Endothelial cell of umbilical vein (primary cell): ENCODE measurements at regions not wholly inside any gene's neighbourhood (a gene's known extent, or its start where the extent isn't known, plus 50 kb on each side); places are given as distances from the start of the nearest gene placed in this dataset.

Source experiments
- BruUV-seq: library from RNA; stranded (reverse); fragments of 400-500 nt; replicated peaks from 2 replicates; lab custom pipeline; 2021; lab: Mats Ljungman, UMichigan
- CTCF ChIA-PET: fragments of 300-600, 350-600 bp; sonication (Branson Sonifier 250); formaldehyde crosslinking; loops from one replicate; lab custom pipeline; 2021; ENCODE audit warnings: antibody characterized with exemption, inconsistent platforms; lab: Charles Lee
- POLR2A ChIA-PET: fragments of 300-600, 350-600 bp; sonication (Branson Sonifier 250); formaldehyde crosslinking; loops from one replicate; lab custom pipeline; 2021; ENCODE audit warnings: antibody characterized with exemption, inconsistent platforms; lab: Charles Lee
- DNase-seq: peaks from one replicate; pipeline ENCODE4 v3.0.0-alpha.2; 2011; ENCODE audit warnings: low read depth, low spot score
- FAIRE-seq: peaks from 2 replicates; lab custom pipeline; 2011; peaks lifted over from hg19 to GRCh38; lab: Jason Lieb, UNC
- H2AFZ ChIP-seq: 2 replicates; pipeline ENCODE4 v1.6.0; 2012; ENCODE audit warnings: low read depth, low read length, control low read depth, inconsistent platforms
- H3K27ac ChIP-seq: 2 replicates; pipeline ENCODE4 v1.5.1; 2011; ENCODE audit warnings: low read depth, mild to moderate bottlenecking, control low read depth, low read length, moderate library complexity; ENCODE audit not compliant: insufficient read depth
- H3K27me3 ChIP-seq, 2 experiments: 2 replicates each; pipeline versions ENCODE4 v1.6.0 to v1.6.1; 2011; ENCODE audit warnings: low read length in 2 of 2, mixed read lengths in 1 of 2; ENCODE audit not compliant: control insufficient read depth in 2 of 2, insufficient read depth in 2 of 2
- H3K36me3 ChIP-seq, 2 experiments: 2 replicates in 1 of 2; 3 replicates in 1 of 2; pipeline ENCODE4 v1.5.1; 2011; ENCODE audit warnings: low read length in 2 of 2, mild to moderate bottlenecking in 1 of 2, moderate library complexity in 1 of 2; ENCODE audit not compliant: control insufficient read depth in 2 of 2, insufficient read depth in 2 of 2; ENCODE audit errors: extremely low read depth in 1 of 2
- H3K4me1 ChIP-seq: 3 replicates; pipeline ENCODE4 v1.5.1; 2011; ENCODE audit warnings: mild to moderate bottlenecking, low read length; ENCODE audit not compliant: control insufficient read depth, insufficient read depth; ENCODE audit errors: extremely low read depth
- H3K4me2 ChIP-seq: 2 replicates; pipeline ENCODE4 v1.6.1; 2011; ENCODE audit warnings: low read length, control low read depth, mixed read lengths; ENCODE audit not compliant: insufficient read depth
- H3K4me3 ChIP-seq, 3 experiments: fragments of 200-600 bp in 1 of 3; sonication (generic), shearing (Covaris generic) in 1 of 3; replicated peaks in 1 of 3; 2 replicates each; pipeline ENCODE4 v1.5.1; 2011 to 2016; ENCODE audit warnings: control low read depth in 3 of 3, low read length in 3 of 3, mild to moderate bottlenecking in 2 of 3, inconsistent platforms in 1 of 3, low read depth in 1 of 3, moderate library complexity in 1 of 3; ENCODE audit not compliant: insufficient read depth in 1 of 3
- H3K79me2 ChIP-seq: 2 replicates; pipeline ENCODE4 v1.6.0; 2012; ENCODE audit warnings: low read length, inconsistent platforms; ENCODE audit not compliant: control insufficient read depth, insufficient read depth
- H3K9ac ChIP-seq: replicated peaks from 2 replicates; pipeline ENCODE3; 2011; ENCODE audit warnings: low read length, control low read depth; ENCODE audit not compliant: insufficient read depth; ENCODE audit errors: extremely low read depth
- H3K9me1 ChIP-seq: replicated peaks from 3 replicates; pipeline ENCODE4 v1.6.0; 2011; ENCODE audit warnings: mild to moderate bottlenecking, low read length; ENCODE audit not compliant: control insufficient read depth, insufficient read depth; ENCODE audit errors: extremely low read depth
- H3K9me3 ChIP-seq: replicated peaks from 2 replicates; pipeline ENCODE4 v1.5.1; 2012; ENCODE audit warnings: low read length, inconsistent platforms; ENCODE audit not compliant: control insufficient read depth, insufficient read depth
- H4K20me1 ChIP-seq: replicated peaks from 2 replicates; pipeline ENCODE3; 2011; ENCODE audit warnings: mild to moderate bottlenecking, low read length; ENCODE audit not compliant: control insufficient read depth, insufficient read depth; ENCODE audit errors: extremely low read depth
- EZH2 ChIP-seq: IDR thresholded peaks from 2 replicates; pipeline ENCODE4 v1.6.1; 2012; ENCODE audit warnings: borderline replicate concordance, low read depth, mild to moderate bottlenecking, moderate library complexity, low read length, inconsistent platforms; ENCODE audit not compliant: severe bottlenecking
- FOS ChIP-seq: IDR thresholded peaks from 2 replicates; pipeline ENCODE4 v1.6.1; 2011; ENCODE audit warnings: mild to moderate bottlenecking, low read length, moderate library complexity, borderline replicate concordance; ENCODE audit not compliant: insufficient read depth
- GATA2 ChIP-seq: IDR thresholded peaks from 2 replicates; pipeline ENCODE4 v1.7.0; 2011; ENCODE audit warnings: low read depth, mild to moderate bottlenecking, moderate library complexity, mixed read lengths, low read length; ENCODE audit not compliant: insufficient read length, insufficient read depth
- JUN ChIP-seq: IDR thresholded peaks from 2 replicates; pipeline ENCODE4 v1.6.1; 2011; ENCODE audit warnings: borderline replicate concordance, low read depth; ENCODE audit not compliant: insufficient read length, insufficient read depth
- MYC ChIP-seq: IDR thresholded peaks from one replicate; pipeline ENCODE4 v1.6.1; 2011; ENCODE audit warnings: mild to moderate bottlenecking, low read depth, low read length
- POLR2A ChIP-seq: IDR thresholded peaks from 2 replicates; pipeline ENCODE4 v1.6.1; 2012; ENCODE audit warnings: low read depth, mild to moderate bottlenecking, control low read depth, low read length
- POLR2AphosphoS5 ChIP-seq: IDR thresholded peaks from 2 replicates; pipeline ENCODE4 v1.6.1; 2012; ENCODE audit warnings: low read depth, mild to moderate bottlenecking, control low read depth, low read length, moderate library complexity; ENCODE audit not compliant: insufficient read depth
- dilution Hi-C: fragments of 300-500 bp; cut with MboI; formaldehyde crosslinking; loops from one replicate; pipeline ENCODE4 v1.15.0; 2019; ENCODE audit warnings: low sequenced_read_pairs; ENCODE audit not compliant: extremely low pct_ligation_motif_present
- intact Hi-C: fragments of 100-400 bp; cut with micrococcal nuclease; formaldehyde crosslinking; loops from one replicate; pipeline ENCODE4 v1.10.0; 2022
- TF ChIP-seq, protein P1 (sequence below): IDR thresholded peaks from 2 replicates; pipeline ENCODE4 v1.6.1; 2011; ENCODE audit not compliant: insufficient read depth, insufficient read length
- TF ChIP-seq, protein P2 (sequence below), 2 donors: IDR thresholded peaks; 1 replicate in 1 of 2; 2 replicates in 1 of 2; pipeline ENCODE4 v1.5.1; 2011; ENCODE audit warnings: low read length in 2 of 2, mild to moderate bottlenecking in 2 of 2, moderate library complexity in 2 of 2, control low read depth in 1 of 2, inconsistent platforms in 1 of 2, low read depth in 1 of 2; ENCODE audit not compliant: insufficient read depth in 1 of 2; ENCODE audit errors: extremely low read depth in 1 of 2

DNA sequence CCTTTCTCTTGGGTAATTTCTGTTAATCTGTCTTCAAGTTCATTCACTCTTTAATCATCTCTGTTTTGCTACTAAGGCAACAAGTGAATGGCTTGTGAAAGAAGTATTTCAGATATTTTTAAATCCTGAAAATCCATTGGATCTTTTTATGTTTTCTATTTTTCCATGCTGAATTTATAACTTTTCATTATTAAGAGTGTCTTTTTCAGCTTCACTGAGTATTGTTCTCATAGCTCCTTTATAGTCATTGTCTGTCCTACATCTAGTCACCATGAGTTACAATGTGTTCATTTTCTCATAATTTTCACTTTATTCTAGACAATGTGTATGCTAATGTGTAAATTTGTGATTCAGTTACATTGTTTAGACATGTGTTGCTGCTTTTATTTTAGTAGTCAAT, 556.4 kb downstream of the TUSC1 start:
- intact Hi-C loops = no loop called here
- Histone ChIP-seq H3K4me1 (no peaks in the 10 kb centered on the region), H3K9me1 (no peaks in the 10 kb centered on the region), H3K9me3 (no peaks in the 10 kb centered on the region), H3K36me3 (no peaks in the 10 kb centered on the region), H3K9ac (no peak overlapping the region), H4K20me1 (no peaks in the 10 kb centered on the region), H3K79me2 (no peaks in the 10 kb centered on the region), H3K27me3 (no peaks in the 10 kb centered on the region), H3K27ac (no peak overlapping the region), H2AFZ (no peak overlapping the region), H3K4me3 (no peak overlapping the region), H3K4me2 (no peak overlapping the region)
- ChIA-PET POLR2A (no interaction called here), CTCF (no interaction called here)
- BruUV-seq = no TSS peak
- dilution Hi-C loops = no loop called here
- no peak for FAIRE-seq
- no peak for DNase-seq
- TF ChIP-seq, protein P1, sequence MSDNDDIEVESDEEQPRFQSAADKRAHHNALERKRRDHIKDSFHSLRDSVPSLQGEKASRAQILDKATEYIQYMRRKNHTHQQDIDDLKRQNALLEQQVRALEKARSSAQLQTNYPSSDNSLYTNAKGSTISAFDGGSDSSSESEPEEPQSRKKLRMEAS = no peak
- no peak for TF ChIP-seq MYC
- no peak for TF ChIP-seq JUN
- TF ChIP-seq POLR2A = no peak
- TF ChIP-seq GATA2 = no peak
- no peak for TF ChIP-seq EZH2
- TF ChIP-seq, protein P2, sequence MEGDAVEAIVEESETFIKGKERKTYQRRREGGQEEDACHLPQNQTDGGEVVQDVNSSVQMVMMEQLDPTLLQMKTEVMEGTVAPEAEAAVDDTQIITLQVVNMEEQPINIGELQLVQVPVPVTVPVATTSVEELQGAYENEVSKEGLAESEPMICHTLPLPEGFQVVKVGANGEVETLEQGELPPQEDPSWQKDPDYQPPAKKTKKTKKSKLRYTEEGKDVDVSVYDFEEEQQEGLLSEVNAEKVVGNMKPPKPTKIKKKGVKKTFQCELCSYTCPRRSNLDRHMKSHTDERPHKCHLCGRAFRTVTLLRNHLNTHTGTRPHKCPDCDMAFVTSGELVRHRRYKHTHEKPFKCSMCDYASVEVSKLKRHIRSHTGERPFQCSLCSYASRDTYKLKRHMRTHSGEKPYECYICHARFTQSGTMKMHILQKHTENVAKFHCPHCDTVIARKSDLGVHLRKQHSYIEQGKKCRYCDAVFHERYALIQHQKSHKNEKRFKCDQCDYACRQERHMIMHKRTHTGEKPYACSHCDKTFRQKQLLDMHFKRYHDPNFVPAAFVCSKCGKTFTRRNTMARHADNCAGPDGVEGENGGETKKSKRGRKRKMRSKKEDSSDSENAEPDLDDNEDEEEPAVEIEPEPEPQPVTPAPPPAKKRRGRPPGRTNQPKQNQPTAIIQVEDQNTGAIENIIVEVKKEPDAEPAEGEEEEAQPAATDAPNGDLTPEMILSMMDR (IDR thresholded peaks at IDR 0.05; ENCODE audit: extremely low read depth in 1 of 2, insufficient read depth in 1 of 2, low read depth in 1 of 2, low read length in 2 of 2) = no peak
- TF ChIP-seq FOS = no peak
- TF ChIP-seq POLR2AphosphoS5 = no peak
